ENCODE measurements at regions not wholly inside any gene's neighbourhood (a gene's known extent, or its start where the extent isn't known, plus 50 kb on each side); places are given as distances from the start of the nearest gene placed in this dataset.

DNA sequence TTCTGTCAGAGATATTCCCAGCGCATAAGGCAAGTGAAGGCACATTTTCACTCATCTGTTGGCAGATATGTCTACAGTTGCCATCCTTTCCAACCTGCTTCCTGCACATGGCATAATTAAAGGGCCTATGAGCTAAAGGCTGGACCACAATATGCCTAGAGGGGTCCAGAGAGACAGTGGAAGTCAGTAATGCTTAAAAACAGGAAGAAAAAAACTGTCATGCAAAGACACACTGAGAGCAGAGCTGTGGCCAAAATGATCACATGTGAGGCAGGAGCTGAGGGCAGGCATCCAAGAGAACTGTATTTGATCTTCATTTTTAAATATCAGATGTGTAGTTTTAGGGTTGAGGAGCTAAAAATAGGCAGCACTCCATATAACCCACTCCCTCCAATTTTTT lies 125.0 kb upstream of the BACH2 start:
- TF ChIP-seq, protein P1, sequence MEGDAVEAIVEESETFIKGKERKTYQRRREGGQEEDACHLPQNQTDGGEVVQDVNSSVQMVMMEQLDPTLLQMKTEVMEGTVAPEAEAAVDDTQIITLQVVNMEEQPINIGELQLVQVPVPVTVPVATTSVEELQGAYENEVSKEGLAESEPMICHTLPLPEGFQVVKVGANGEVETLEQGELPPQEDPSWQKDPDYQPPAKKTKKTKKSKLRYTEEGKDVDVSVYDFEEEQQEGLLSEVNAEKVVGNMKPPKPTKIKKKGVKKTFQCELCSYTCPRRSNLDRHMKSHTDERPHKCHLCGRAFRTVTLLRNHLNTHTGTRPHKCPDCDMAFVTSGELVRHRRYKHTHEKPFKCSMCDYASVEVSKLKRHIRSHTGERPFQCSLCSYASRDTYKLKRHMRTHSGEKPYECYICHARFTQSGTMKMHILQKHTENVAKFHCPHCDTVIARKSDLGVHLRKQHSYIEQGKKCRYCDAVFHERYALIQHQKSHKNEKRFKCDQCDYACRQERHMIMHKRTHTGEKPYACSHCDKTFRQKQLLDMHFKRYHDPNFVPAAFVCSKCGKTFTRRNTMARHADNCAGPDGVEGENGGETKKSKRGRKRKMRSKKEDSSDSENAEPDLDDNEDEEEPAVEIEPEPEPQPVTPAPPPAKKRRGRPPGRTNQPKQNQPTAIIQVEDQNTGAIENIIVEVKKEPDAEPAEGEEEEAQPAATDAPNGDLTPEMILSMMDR (IDR thresholded peaks at IDR 0.05; ENCODE audit: low read depth, low read length): no peak
- no peak overlapping the region for H3K4me3 ChIP-seq (ENCODE audit: low read depth, low read length)

DNA sequence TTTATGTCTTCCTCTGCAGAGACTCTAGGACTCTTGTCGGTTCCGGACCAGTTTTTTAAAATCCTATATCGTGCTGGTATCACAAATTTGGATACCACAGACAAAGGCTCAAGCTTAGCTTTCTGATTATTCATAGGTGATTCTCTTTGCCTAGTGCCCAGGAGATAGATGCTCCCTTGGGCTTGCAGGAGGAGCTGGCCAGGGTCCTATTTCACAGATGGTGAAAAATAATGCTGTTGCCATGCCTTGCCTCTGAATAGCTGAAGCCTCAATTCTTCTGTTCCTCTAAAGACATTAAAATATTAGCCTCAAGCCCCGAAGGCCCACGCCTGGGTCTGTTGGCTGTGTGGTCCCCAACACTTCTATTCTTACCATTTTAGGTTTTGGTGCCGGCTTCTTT lies 123.9 kb upstream of the BACH2 start:
- TF ChIP-seq, protein P1 (IDR thresholded peaks at IDR 0.05; ENCODE audit: low read depth, low read length): no peak
- H3K4me3 ChIP-seq (ENCODE audit: low read depth, low read length): no peak overlapping the region

DNA sequence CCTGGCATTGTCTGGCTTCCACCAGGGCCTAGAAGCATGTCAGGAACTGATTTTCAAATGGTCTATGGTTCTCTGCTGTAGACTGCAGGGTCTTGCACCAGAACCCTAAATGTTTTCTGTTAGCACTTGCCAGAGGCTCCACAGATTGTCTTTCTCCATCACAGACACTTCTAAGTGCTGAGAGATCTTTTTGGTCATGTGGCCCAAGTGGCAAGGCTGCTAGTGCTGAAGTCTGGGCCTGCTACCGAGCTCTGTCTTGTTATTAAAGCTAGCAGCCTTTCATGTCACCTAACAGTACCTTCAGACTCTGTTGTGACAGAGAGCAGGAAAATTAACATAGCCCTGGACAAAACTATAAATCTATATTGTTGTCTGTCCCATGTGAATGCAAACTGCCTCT lies 120.7 kb upstream of the BACH2 start:
- no peak overlapping the region for H3K4me3 ChIP-seq (ENCODE audit: low read depth, low read length)
- TF ChIP-seq, protein P1 (IDR thresholded peaks at IDR 0.05; ENCODE audit: low read depth, low read length): no peak

DNA sequence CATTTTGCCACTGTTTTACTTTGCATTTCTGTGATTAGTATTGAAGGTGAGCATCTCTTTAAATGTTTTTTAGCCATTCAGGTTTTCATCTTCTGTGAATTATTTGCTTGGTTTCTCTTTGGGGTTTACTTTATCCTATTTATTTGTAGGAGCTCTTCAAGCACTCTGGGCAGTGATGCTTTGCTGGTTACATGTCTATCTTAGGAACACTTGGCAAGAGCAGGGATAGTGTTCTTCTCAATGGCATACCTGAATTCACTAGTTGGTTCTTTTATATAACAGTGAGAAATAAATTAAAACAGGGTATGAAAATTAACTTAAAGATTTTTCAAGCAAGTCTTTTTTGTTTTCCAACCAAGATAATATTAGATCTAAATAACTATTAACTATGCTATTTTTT lies 119.7 kb upstream of the BACH2 start:
- no peak overlapping the region for H3K4me3 ChIP-seq (ENCODE audit: low read depth, low read length)
- TF ChIP-seq, protein P1 (IDR thresholded peaks at IDR 0.05; ENCODE audit: low read depth, low read length): no peak

DNA sequence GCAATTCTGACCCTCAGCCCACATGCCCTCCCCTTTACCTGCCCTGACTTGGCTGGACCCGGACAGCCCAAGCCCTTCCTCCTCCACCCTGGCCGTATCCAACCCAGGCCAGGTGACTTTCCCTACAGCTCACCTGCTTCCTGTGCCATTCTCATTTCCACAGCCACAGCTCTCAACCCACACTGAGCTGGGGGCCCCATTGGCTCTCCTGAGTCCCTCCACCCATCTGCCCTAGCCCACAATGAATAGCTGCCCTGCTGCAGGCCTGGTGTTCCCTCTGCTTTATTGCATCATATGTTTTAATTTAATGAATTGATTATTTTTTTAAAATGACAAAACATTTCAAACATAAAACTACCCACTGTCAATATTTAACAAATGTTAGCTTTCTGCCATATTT lies 118.5 kb upstream of the BACH2 start:
- TF ChIP-seq, protein P1 (IDR thresholded peaks at IDR 0.05; ENCODE audit: low read depth, low read length): no peak
- H3K4me3 ChIP-seq (ENCODE audit: low read depth, low read length): no peak overlapping the region

DNA sequence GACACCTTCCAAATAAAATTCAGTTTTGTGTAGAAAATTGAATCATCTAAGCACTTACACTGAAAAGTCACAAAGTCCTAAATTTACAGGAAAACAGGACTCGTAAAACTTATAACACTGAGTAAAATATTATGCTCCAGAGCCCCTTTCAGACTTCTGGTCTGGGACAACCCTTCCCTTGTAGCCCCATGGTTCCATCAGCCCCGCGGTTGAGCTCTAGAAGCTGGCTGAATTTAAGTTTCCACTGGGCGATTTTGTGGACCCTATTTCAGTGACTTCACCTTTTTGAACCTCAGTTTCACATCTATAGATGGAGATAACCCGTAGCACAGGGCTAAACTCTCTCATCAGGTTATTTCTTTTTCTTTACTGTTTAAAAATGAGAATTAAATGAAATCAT lies 117.7 kb upstream of the BACH2 start:
- no peak overlapping the region for H3K4me3 ChIP-seq (ENCODE audit: low read depth, low read length)
- TF ChIP-seq, protein P1 (IDR thresholded peaks at IDR 0.05; ENCODE audit: low read depth, low read length): no peak

DNA sequence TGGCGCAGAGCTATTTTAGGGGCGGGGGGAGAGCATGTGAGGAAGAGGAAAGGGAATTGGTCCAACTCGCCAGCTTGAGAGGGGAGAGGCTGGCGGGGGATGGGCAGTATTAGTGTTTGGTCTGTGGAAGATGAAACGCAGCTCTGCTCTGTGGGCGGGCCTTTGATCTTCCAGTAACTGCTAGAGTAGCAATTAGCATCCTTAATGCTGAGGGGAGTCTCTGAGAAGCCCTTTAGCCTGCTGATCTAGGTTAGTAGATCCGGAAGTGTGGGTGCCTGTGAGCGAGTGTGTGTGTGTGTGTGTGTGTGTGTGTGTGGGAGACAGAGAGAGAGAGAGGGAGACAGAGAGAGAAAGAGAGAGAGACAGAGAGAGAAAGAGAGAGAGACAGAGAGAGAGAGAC lies 117.2 kb upstream of the BACH2 start:
- H3K4me3 ChIP-seq (ENCODE audit: low read depth, low read length): no peak overlapping the region

More for the DNA sequence above, 117.2 kb upstream of the BACH2 start:
- TF ChIP-seq, protein P1 (IDR thresholded peaks at IDR 0.05; ENCODE audit: low read depth, low read length): no peak
